GM23248 (cell line): ENCODE measurements at regions not wholly inside any gene's neighbourhood (a gene's known extent, or its start where the extent isn't known, plus 50 kb on each side); places are given as distances from the start of the nearest gene placed in this dataset.

ENCODE experiments used
- EZH2 ChIP-seq: fragments of 200-600 bp; sonication (generic); IDR thresholded peaks from 2 replicates; pipeline ENCODE4 v1.6.1; 2018; ENCODE audit warnings: antibody characterized with exemption, mild to moderate bottlenecking; ENCODE audit not compliant: insufficient read depth, poor library complexity, severe bottlenecking
- EZH2phosphoT487 ChIP-seq: fragments of 200-600 bp; sonication (generic); IDR thresholded peaks from 2 replicates; pipeline ENCODE4 v1.6.1; 2018; ENCODE audit warnings: antibody characterized with exemption, moderate library complexity, mild to moderate bottlenecking, low read depth; ENCODE audit not compliant: insufficient read depth

DNA sequence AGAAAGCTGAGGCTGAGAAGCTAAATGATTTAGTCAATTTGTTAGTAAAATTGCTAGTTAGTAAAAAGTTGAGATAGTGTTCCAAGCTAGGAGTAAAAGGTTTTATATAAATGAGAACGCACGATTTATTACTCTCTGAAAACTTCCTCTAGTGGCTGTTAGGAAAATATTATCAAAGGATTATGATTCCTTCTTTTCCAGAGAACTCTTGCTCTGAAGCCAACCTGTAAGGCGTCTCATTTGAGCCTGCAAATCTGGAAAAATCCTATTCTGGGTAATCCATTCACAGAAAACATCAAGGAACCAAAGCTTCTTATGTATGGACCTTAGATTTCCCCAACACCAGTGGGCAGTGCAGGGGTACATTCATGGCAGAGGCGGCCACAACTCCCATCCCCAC, 252.7 kb downstream of the SOD2 start:
- no peak for TF ChIP-seq EZH2
- TF ChIP-seq EZH2phosphoT487 = no peak
